Naive B cell (primary cell): ENCODE measurements at regions not wholly inside any gene's neighbourhood (a gene's known extent, or its start where the extent isn't known, plus 50 kb on each side); places are given as distances from the start of the nearest gene placed in this dataset.
"Not testable (repeated sequence)": the region's sequence is repeated elsewhere in the genome, so short reads cannot be mapped to it uniquely, and the experiment has no call there.

Source experiments
- ATAC-seq, 2 donors: fragments of 150-1000 bp; cut with Tn5 transposase; 2 replicates each; pipeline ENCODE4 v1.10.0; 2021; ENCODE audit warnings: low read depth in 2 of 2, mild to moderate bottlenecking in 2 of 2, moderate library complexity in 2 of 2
- DNase-seq: peaks from one replicate; pipeline ENCODE4 v3.0.0; 2022
- H3K27ac Mint-ChIP-seq, 6 donors: one replicate each; pipeline ENCODE4 v1.8.0; 2020 to 2022; ENCODE audit warnings: mild to moderate bottlenecking in 6 of 6, mixed read lengths in 6 of 6, moderate library complexity in 5 of 6, inconsistent platforms in 2 of 6
- H3K27me3 Mint-ChIP-seq, 3 donors: one replicate each; pipeline ENCODE4 v1.8.0; 2021 to 2022; ENCODE audit warnings: mixed read lengths in 3 of 3, mild to moderate bottlenecking in 1 of 3
- H3K36me3 Mint-ChIP-seq, 2 donors: one replicate each; pipeline ENCODE4 v1.8.0; 2020 to 2022; ENCODE audit warnings: mixed read lengths in 2 of 2, inconsistent platforms in 1 of 2, mild to moderate bottlenecking in 1 of 2
- H3K4me1 Mint-ChIP-seq, 3 donors: one replicate each; pipeline ENCODE4 v1.8.0; 2020 to 2022; ENCODE audit warnings: mixed read lengths in 3 of 3, inconsistent platforms in 1 of 3, mild to moderate bottlenecking in 1 of 3, moderate library complexity in 1 of 3
- H3K4me3 Mint-ChIP-seq, 8 donors: one replicate each; pipeline ENCODE4 v1.8.0; 2020 to 2022; ENCODE audit warnings: mild to moderate bottlenecking in 8 of 8, mixed read lengths in 8 of 8, moderate library complexity in 8 of 8, inconsistent platforms in 2 of 8
- H3K9me3 Mint-ChIP-seq, 7 donors: one replicate each; pipeline ENCODE4 v1.8.0; 2020 to 2022; ENCODE audit warnings: mixed read lengths in 7 of 7, mild to moderate bottlenecking in 5 of 7, inconsistent platforms in 2 of 7, moderate library complexity in 1 of 7

GRCh38 chr22:16388616-16389015 lies 204.0 kb downstream of the CCT8L2 start:
- not testable (repeated sequence) for H3K36me3 Mint-ChIP-seq, H3K27ac Mint-ChIP-seq, H3K4me1 Mint-ChIP-seq, ATAC-seq, H3K4me3 Mint-ChIP-seq, H3K9me3 Mint-ChIP-seq, DNase-seq
- H3K27me3 Mint-ChIP-seq = peaks cover 0 to 39% (median 8%) of the 10 kb centered on the region in 3 donors

GRCh38 chr22:16388127-16388526 lies 204.5 kb downstream of the CCT8L2 start:
- not testable (repeated sequence) for H3K27ac Mint-ChIP-seq, DNase-seq, ATAC-seq, H3K9me3 Mint-ChIP-seq, H3K36me3 Mint-ChIP-seq, H3K4me1 Mint-ChIP-seq, H3K4me3 Mint-ChIP-seq
- H3K27me3 Mint-ChIP-seq = peaks cover 0 to 39% (median 8%) of the 10 kb centered on the region in 3 donors

GRCh38 chr22:16387543-16387942 lies 205.1 kb downstream of the CCT8L2 start:
- H3K4me3 Mint-ChIP-seq, H3K27ac Mint-ChIP-seq, H3K4me1 Mint-ChIP-seq, H3K36me3 Mint-ChIP-seq, H3K9me3 Mint-ChIP-seq, ATAC-seq, DNase-seq: not testable (repeated sequence)
- H3K27me3 Mint-ChIP-seq = peaks cover 0 to 39% (median 8%) of the 10 kb centered on the region in 3 donors

- DNase-seq (no peak), ATAC-seq (no peak)
- Mint-ChIP-seq H3K36me3 (no peaks in the 10 kb centered on the region), H3K4me1 (peaks cover 0 to 3% (median 0%) of the 10 kb centered on the region in 3 donors), H3K4me3 (no peak overlapping the region), H3K9me3 (peaks cover 0 to 3% (median 0%) of the 10 kb centered on the region in 7 donors), H3K27me3 (peaks cover 0 to 39% (median 8%) of the 10 kb centered on the region in 3 donors), H3K27ac (no peak overlapping the region)
These were observed 205.5 kb downstream of the CCT8L2 start for GRCh38 chr22:16387088-16387487.

GRCh38 chr22:16361328-16361727 lies 231.3 kb downstream of the CCT8L2 start:
- not testable (repeated sequence) for H3K27ac Mint-ChIP-seq, H3K9me3 Mint-ChIP-seq, H3K36me3 Mint-ChIP-seq, H3K4me1 Mint-ChIP-seq, H3K4me3 Mint-ChIP-seq, H3K27me3 Mint-ChIP-seq, DNase-seq, ATAC-seq

GRCh38 chr22:16352637-16353036 lies 240.0 kb downstream of the CCT8L2 start:
- not testable (repeated sequence) for H3K9me3 Mint-ChIP-seq, H3K4me1 Mint-ChIP-seq, H3K27me3 Mint-ChIP-seq, DNase-seq, H3K36me3 Mint-ChIP-seq, H3K27ac Mint-ChIP-seq, ATAC-seq, H3K4me3 Mint-ChIP-seq

- not testable (repeated sequence) for H3K4me3 Mint-ChIP-seq, H3K36me3 Mint-ChIP-seq, ATAC-seq, DNase-seq, H3K9me3 Mint-ChIP-seq, H3K27ac Mint-ChIP-seq, H3K27me3 Mint-ChIP-seq, H3K4me1 Mint-ChIP-seq
These were observed 245.5 kb downstream of the CCT8L2 start for GRCh38 chr22:16347083-16347482.

- not testable (repeated sequence) for H3K27me3 Mint-ChIP-seq, H3K4me3 Mint-ChIP-seq, DNase-seq, H3K27ac Mint-ChIP-seq, H3K4me1 Mint-ChIP-seq, H3K36me3 Mint-ChIP-seq, ATAC-seq
- H3K9me3 Mint-ChIP-seq = peaks cover 0 to 21% (median 2%) of the 10 kb centered on the region in 7 donors
These were observed 277.0 kb downstream of the CCT8L2 start for GRCh38 chr22:16315565-16315964.
